Endothelial cell (in vitro differentiated cells): ENCODE measurements at regions not wholly inside any gene's neighbourhood (a gene's known extent, or its start where the extent isn't known, plus 50 kb on each side); places are given as distances from the start of the nearest gene placed in this dataset.
"Not testable (repeated sequence)": the region's sequence is repeated elsewhere in the genome, so short reads cannot be mapped to it uniquely, and the experiment has no call there.

ENCODE experiments used
- DNase-seq: peaks from one replicate; pipeline ENCODE4 v3.0.0; 2021; ENCODE audit warnings: low spot score
- H3K27ac Mint-ChIP-seq: one replicate; pipeline ENCODE4 v1.8.0; 2021; ENCODE audit warnings: mixed read lengths, inconsistent platforms; ENCODE audit not compliant: unreplicated experiment
- H3K27me3 Mint-ChIP-seq: one replicate; pipeline ENCODE4 v1.8.0; 2021; ENCODE audit warnings: mild to moderate bottlenecking, moderate library complexity, mixed read lengths, inconsistent platforms; ENCODE audit not compliant: unreplicated experiment
- H3K36me3 Mint-ChIP-seq: one replicate; pipeline ENCODE4 v1.8.0; 2021; ENCODE audit warnings: mild to moderate bottlenecking, low read depth, mixed read lengths, inconsistent platforms; ENCODE audit not compliant: unreplicated experiment
- H3K4me1 Mint-ChIP-seq: one replicate; pipeline ENCODE4 v1.8.0; 2021; ENCODE audit warnings: mild to moderate bottlenecking, mixed read lengths, inconsistent platforms; ENCODE audit not compliant: unreplicated experiment
- H3K4me3 Mint-ChIP-seq: one replicate; pipeline ENCODE4 v1.8.0; 2021; ENCODE audit warnings: mild to moderate bottlenecking, mixed read lengths, inconsistent platforms; ENCODE audit not compliant: unreplicated experiment
- H3K9me3 Mint-ChIP-seq: one replicate; pipeline ENCODE4 v1.8.0; 2021; ENCODE audit warnings: mixed read lengths, inconsistent platforms; ENCODE audit not compliant: unreplicated experiment

DNA sequence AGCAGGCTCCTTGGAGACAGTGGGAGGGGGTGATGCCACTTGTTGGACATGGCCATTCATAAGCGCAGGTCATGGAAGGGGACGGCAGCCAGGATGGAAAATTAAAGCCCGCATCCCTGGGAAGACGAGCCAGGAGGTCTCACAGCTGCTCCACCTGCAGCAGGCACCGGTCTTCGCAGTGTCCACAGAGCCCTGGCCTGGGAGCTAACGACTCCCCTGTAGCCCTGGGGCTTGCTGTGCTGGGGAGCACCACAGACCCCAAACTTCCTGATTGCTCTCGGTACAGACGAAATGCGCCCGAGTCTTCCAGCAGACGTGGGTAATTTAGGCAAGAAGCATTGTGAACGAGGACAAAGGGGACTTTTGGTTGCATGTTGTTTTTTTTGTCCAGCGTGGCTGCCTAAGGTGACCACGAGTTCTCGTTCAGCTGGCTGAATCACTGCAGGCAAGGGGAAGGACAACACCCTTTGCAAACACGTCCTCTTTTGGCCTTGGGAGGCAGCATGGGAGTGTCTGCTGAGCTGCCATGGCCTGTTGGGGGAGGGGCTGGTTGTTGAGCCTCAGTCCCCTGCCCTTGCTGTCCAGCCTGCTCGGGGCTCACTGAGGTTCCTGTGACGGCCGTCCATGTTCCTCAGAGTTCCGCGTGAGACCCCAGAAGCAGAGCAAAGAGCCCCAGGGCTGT lies 4485.8 kb upstream of the TPTE start:
- not testable (repeated sequence) for H3K27ac Mint-ChIP-seq, H3K36me3 Mint-ChIP-seq, H3K4me3 Mint-ChIP-seq, H3K27me3 Mint-ChIP-seq, H3K4me1 Mint-ChIP-seq, DNase-seq, H3K9me3 Mint-ChIP-seq

DNA sequence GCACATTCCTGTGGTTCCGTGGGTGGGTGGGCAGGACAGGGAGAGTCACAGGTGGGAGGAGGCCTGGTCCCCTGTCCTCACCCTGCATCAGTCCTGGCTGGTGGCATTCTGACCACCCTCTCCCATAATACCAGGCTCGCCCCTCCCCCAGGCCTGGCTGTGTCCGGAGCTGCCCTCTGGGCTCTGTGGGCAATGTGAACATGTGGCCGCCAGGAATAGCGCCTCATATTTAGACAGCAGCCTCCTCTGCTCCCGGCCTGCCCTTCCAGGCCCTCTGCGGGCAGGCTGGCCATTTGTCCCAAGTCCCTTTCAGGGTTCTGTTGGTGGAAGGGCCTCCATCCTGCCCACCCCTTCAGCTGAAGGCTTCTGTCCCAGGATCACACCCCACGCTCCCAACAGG lies 4482.2 kb upstream of the TPTE start:
- not testable (repeated sequence) for H3K4me3 Mint-ChIP-seq, H3K27me3 Mint-ChIP-seq, H3K36me3 Mint-ChIP-seq, DNase-seq, H3K9me3 Mint-ChIP-seq, H3K27ac Mint-ChIP-seq, H3K4me1 Mint-ChIP-seq

DNA sequence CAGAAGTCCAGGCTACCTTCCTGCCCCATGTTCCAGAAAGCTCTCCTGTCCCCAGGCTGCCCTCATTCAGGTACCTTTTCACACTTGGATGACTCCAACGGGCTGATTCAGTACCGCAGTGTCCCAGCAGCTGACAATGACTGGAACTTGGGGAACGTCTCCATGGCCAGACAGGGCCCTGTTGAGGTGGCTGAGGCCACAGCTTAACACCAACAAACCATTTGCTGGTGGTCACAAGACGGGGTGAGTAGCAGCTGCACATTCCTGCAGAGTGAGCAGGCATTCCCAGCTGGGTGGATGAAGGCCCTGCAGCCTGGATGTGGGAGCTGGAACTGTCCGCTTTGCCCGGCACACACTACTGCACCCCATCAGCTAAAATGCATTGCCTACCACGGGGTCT lies 4481.3 kb upstream of the TPTE start:
- not testable (repeated sequence) for DNase-seq, H3K9me3 Mint-ChIP-seq, H3K27ac Mint-ChIP-seq, H3K4me3 Mint-ChIP-seq, H3K4me1 Mint-ChIP-seq, H3K27me3 Mint-ChIP-seq, H3K36me3 Mint-ChIP-seq

DNA sequence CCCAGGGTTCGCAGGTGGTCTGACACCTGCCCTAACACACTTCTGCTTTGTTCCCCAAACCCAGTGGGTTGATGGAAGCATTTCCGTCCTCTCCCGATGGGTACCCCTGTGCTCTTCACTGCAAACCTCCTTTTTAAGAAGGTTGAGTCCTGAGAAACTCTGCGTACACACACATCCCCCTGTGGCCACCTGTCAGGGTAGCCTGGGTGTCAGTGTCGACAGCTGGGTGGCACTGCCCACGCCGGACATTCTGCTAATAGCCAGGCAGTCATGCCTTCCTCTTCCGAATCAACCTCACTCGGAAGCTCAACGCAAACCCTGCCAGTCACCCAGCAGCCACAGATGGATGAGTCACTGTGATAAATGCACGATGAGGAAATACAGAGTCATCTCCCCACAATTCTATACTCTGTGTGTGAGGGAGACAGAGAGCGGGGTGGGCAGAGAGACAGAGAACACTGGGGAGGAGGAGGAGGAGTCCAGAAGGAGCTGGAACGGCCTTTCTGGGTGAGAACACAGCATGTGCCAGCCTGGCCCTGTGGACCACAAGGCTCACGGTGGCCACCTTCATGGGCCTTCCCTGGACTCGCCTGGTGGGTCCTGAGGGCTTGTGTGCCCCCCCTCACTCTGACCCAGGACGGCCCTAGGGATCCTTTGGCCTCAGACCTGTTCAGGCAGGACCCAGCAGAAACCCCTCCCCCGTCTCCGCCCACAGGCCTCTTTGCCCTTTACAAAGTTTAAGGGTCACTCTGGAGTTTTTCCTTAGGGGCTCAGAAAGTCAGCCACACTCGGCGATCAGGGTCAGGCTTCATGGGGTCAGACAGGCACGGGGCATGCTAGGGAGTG lies 4477.7 kb upstream of the TPTE start:
- DNase-seq, H3K4me1 Mint-ChIP-seq: not testable (repeated sequence)

DNA sequence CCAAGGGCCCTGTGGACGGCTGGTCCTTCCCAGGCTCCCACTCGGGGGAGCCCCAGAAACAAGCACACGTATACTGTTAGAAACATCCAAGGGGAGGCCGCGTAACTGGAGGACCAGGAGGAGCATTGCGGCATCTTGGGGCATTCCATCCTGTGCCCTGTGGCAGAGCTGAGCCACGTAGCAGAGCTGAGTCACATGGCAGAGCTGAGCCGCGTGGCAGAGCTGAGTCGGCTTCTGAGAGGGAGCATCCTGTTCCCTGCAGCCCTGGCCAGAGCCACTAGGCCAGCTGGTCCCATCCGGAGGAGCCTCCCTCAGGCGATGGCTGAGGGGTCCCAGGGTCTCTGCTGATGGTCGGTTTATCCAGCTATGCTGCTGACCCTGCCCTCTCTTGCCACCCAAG lies 4476.7 kb upstream of the TPTE start:
- not testable (repeated sequence) for H3K27ac Mint-ChIP-seq, H3K4me1 Mint-ChIP-seq, DNase-seq, H3K9me3 Mint-ChIP-seq, H3K27me3 Mint-ChIP-seq, H3K36me3 Mint-ChIP-seq, H3K4me3 Mint-ChIP-seq

More for the DNA sequence above, 4477.7 kb upstream of the TPTE start:
- not testable (repeated sequence) for H3K27me3 Mint-ChIP-seq, H3K9me3 Mint-ChIP-seq, H3K36me3 Mint-ChIP-seq, H3K4me3 Mint-ChIP-seq, H3K27ac Mint-ChIP-seq

DNA sequence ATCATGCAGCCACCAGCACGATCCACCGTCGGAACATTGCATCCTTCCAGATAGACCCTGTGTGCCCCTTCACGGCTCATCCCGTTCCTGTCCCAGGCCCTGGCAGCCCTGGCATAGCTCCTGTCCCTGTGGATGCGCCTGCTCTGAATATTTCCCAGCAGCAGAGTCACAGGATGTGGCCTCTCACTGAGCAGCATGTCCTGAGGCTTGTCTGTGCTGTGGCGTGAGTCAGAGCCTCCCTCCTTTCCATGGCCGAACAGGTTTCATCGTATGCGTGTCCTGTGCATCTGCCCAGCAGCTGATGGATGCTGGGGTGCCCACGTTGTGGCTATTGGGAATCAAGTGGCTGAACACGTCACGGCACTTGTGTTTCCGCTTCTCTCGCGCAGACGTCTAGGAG lies 4471.5 kb upstream of the TPTE start:
- DNase-seq, H3K4me1 Mint-ChIP-seq, H3K4me3 Mint-ChIP-seq, H3K36me3 Mint-ChIP-seq, H3K27me3 Mint-ChIP-seq, H3K27ac Mint-ChIP-seq, H3K9me3 Mint-ChIP-seq: not testable (repeated sequence)

DNA sequence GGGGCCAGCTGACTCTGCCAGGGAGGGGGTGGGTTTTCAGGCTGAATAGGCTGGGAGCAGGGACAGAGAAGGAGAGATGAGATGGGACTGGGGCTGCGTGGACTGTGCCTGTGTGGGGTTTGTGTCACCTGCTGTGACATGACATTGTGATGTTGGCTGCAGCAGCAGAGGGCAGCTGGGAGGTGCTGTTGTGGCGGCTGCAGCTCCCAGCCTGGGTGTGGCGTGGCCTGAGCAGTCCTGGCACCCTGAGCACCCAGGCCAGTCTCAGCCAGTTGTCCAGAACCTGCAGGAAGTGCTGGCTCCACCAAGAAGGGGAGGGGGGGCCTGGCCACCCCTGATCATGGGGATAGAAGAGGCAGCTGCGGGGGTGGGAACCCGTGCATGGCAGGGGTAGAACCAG lies 4469.3 kb upstream of the TPTE start:
- not testable (repeated sequence) for H3K9me3 Mint-ChIP-seq, DNase-seq, H3K36me3 Mint-ChIP-seq, H3K4me1 Mint-ChIP-seq, H3K4me3 Mint-ChIP-seq, H3K27me3 Mint-ChIP-seq, H3K27ac Mint-ChIP-seq

DNA sequence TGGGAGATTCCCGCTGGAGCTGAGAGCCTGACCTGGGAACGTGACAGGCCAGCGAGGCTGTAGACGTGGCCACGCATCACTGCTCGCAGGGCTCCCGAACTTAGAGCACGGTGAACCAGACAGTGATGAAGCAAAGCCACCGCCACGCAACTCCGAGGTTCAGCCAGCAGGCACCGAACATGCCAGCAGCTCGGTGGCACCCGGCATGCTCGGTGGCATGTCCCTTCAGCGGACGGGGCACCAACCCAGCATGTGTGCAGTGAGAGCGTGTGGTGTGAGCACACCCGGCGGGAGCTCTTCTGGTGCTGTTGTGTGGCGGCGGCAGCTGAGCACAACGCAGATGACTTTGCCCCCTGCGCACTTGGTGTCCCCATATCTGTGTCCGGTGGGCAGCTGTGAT lies 4468.2 kb upstream of the TPTE start:
- DNase-seq, H3K27me3 Mint-ChIP-seq, H3K27ac Mint-ChIP-seq, H3K4me3 Mint-ChIP-seq, H3K36me3 Mint-ChIP-seq, H3K4me1 Mint-ChIP-seq, H3K9me3 Mint-ChIP-seq: not testable (repeated sequence)

DNA sequence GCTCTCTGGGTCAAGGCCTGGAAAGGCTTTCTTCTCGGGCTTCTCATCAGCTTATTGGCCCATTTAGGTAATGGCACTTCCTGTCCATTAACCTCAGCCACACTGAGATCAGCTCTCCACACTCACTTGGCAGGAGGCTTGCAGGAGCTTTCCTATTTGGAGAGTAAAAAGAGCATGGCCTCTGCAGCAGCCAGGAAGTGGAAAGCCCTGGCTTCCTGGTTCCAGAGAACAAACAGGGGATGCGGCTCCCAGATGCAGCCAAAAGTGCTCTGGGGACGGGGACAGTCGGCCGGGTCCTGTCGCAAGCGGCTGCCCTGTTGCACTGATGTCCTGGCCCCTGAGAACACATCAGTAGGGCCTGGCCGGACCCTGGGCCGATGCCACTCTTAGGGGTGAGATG lies 4462.4 kb upstream of the TPTE start:
- not testable (repeated sequence) for H3K36me3 Mint-ChIP-seq, H3K27ac Mint-ChIP-seq, H3K27me3 Mint-ChIP-seq, H3K4me1 Mint-ChIP-seq, DNase-seq, H3K4me3 Mint-ChIP-seq, H3K9me3 Mint-ChIP-seq

DNA sequence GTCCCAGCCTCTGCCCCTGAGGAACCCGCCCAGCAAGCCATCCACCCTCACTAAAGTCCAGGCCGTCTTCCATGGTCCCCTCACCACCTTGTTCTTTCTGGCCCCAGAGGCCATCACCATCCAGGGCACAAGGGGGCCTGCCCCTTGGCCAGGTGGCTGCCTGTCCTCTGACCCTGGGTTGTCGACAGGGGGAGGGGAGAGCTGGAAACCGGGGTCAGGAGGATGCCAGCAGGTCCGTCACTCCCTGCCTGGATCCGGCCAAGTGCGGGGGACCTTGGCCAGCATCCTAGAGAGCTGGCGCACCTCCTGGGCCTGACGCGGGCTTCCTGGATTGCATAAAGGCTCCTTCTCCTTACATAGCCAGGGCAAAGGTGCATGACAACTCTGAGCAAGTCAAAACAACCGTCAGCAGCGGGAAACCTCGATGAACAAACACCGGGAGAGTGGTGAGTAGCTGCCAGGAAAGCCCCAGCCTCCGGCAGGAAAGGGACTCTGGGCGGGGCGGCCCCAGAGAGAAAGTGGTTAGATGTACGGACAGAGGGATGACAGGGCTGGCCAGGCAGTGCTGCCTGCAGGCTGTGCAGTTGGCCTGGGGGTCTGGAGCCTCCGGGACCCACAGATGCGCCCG lies 4461.2 kb upstream of the TPTE start:
- H3K9me3 Mint-ChIP-seq = not testable (repeated sequence)

DNA sequence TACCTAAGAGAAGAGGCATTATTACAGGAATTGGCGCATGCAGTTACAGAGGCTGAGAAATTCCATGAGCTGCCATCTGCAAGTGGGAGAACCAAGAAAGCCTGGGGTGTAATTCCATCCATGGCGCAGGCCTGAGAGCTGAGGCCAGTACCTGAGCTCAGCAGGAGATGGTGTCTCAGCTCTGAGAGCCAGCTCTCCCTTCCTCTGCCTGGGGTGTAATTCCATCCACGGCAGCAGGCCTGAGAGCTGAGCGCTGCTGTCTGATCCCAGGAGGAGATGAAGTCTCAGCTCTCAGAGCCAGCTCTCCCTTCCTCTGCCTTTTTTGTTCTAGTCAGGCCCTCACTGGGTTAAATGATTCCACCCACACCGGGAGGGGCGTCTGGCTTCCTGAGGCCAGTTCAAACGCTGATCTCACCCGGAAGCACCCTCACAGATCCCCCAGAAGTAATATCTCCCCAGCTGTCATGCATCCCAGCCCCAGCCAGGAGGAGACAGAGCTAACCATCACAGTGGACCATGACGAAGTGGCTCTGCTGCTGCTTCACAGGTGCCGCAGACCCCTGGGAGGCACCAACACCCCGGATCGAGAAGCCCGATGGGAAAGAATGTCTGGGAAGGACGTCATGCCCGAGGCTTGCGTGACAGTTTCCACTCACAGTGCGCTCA lies 4454.9 kb upstream of the TPTE start:
- H3K4me3 Mint-ChIP-seq, H3K4me1 Mint-ChIP-seq, H3K36me3 Mint-ChIP-seq, H3K27ac Mint-ChIP-seq, H3K27me3 Mint-ChIP-seq, DNase-seq, H3K9me3 Mint-ChIP-seq: not testable (repeated sequence)

More for the DNA sequence above, 4461.2 kb upstream of the TPTE start:
- not testable (repeated sequence) for H3K4me3 Mint-ChIP-seq, H3K4me1 Mint-ChIP-seq, H3K36me3 Mint-ChIP-seq, H3K27me3 Mint-ChIP-seq, DNase-seq, H3K27ac Mint-ChIP-seq
